ENCODE measurements at regions not wholly inside any gene's neighbourhood (a gene's known extent, or its start where the extent isn't known, plus 50 kb on each side); places are given as distances from the start of the nearest gene placed in this dataset.
"Not testable (repeated sequence)": the region's sequence is repeated elsewhere in the genome, so short reads cannot be mapped to it uniquely, and the experiment has no call there.

- no peak for DNase-seq (ENCODE audit: low spot score)
Observed at GRCh38 chr14:53285821-53286220, 132.7 kb upstream of the DDHD1 start.

- DNase-seq (ENCODE audit: low spot score) = no peak
Observed at GRCh38 chr14:53285064-53285463, 131.9 kb upstream of the DDHD1 start.

- no peak for DNase-seq (ENCODE audit: low spot score)
Observed at GRCh38 chr14:53278602-53279506, 125.7 kb upstream of the DDHD1 start.

- DNase-seq (ENCODE audit: low spot score) = no peak
Observed at GRCh38 chr14:53273671-53274072, 120.5 kb upstream of the DDHD1 start.

- no peak for DNase-seq (ENCODE audit: low spot score)
Observed at GRCh38 chr14:53265025-53265424, 111.9 kb upstream of the DDHD1 start.

GRCh38 chr14:53260928-53261327 is 107.8 kb upstream of the DDHD1 start:
- DNase-seq (ENCODE audit: low spot score) = no peak

GRCh38 chr14:53260286-53260685 is 107.2 kb upstream of the DDHD1 start:
- DNase-seq (ENCODE audit: low spot score) = no peak

GRCh38 chr14:53252141-53252540 is 99.0 kb upstream of the DDHD1 start:
- no peak for DNase-seq (ENCODE audit: low spot score)

- no peak for DNase-seq (ENCODE audit: low spot score)
Observed at GRCh38 chr14:53249059-53249458, 95.9 kb upstream of the DDHD1 start.

- DNase-seq (ENCODE audit: low spot score) = no peak
Observed at GRCh38 chr14:53247596-53248370, 94.7 kb upstream of the DDHD1 start.

- DNase-seq (ENCODE audit: low spot score) = not testable (repeated sequence)
Observed at GRCh38 chr14:53242898-53243297, 89.8 kb upstream of the DDHD1 start.

- no peak for DNase-seq (ENCODE audit: low spot score)
Observed at GRCh38 chr14:53237488-53237887, 84.4 kb upstream of the DDHD1 start.

GRCh38 chr14:53236708-53237107 is 83.6 kb upstream of the DDHD1 start:
- no peak for DNase-seq (ENCODE audit: low spot score)

- no peak for DNase-seq (ENCODE audit: low spot score)
Observed at GRCh38 chr14:53231171-53231570, 78.0 kb upstream of the DDHD1 start.

GRCh38 chr14:53228966-53229365 is 75.8 kb upstream of the DDHD1 start:
- DNase-seq (ENCODE audit: low spot score) = no peak

- DNase-seq (ENCODE audit: low spot score) = no peak
Observed at GRCh38 chr14:53227154-53227718, 74.1 kb upstream of the DDHD1 start.

GRCh38 chr14:53226553-53226952 is 73.4 kb upstream of the DDHD1 start:
- DNase-seq (ENCODE audit: low spot score) = no peak

GRCh38 chr14:53220914-53221313 is 67.8 kb upstream of the DDHD1 start:
- DNase-seq (ENCODE audit: low spot score) = no peak

- DNase-seq (ENCODE audit: low spot score) = no peak
Observed at GRCh38 chr14:53218161-53218560, 65.0 kb upstream of the DDHD1 start.

GRCh38 chr14:53217316-53217994 is 64.3 kb upstream of the DDHD1 start:
- DNase-seq (ENCODE audit: low spot score) = peak; percentile 21

GRCh38 chr14:53216955-53217315 is 63.8 kb upstream of the DDHD1 start:
- not testable (repeated sequence) for DNase-seq (ENCODE audit: low spot score)

- not testable (repeated sequence) for DNase-seq (ENCODE audit: low spot score)
Observed at GRCh38 chr14:53216478-53216877, 63.4 kb upstream of the DDHD1 start.
